ENCODE measurements at regions not wholly inside any gene's neighbourhood (a gene's known extent, or its start where the extent isn't known, plus 50 kb on each side); places are given as distances from the start of the nearest gene placed in this dataset.

DNA sequence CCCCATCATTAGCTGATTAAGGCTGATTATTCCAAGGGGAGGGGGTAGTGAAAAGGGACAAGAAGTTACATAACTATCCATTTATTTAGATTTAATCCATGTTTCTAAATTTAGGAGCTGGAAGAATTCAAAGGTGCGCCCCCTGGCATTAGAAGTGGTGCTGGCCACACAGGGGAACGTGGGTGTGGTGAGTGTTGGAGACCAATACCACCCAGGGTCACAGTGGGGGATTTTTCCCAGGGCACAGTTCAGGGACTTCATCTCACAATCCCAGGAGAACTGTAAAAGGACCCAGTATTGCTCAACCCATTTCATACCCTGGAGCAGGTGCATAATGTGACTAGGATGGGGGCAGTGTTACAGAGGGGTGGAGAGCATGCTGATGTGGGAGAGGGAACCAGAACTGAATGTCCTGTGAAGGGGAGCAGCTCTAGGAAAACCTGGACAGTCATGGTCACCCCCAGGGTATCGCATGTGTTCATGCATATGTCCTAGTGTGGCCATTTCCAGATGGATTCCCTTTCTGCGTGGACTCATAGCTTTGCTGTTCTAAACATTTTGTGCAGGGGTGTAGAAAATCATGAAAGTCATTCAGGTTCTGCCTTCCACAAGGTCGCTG, 110.3 kb downstream of the LSM3 start:
- no peak for DNase-seq

DNA sequence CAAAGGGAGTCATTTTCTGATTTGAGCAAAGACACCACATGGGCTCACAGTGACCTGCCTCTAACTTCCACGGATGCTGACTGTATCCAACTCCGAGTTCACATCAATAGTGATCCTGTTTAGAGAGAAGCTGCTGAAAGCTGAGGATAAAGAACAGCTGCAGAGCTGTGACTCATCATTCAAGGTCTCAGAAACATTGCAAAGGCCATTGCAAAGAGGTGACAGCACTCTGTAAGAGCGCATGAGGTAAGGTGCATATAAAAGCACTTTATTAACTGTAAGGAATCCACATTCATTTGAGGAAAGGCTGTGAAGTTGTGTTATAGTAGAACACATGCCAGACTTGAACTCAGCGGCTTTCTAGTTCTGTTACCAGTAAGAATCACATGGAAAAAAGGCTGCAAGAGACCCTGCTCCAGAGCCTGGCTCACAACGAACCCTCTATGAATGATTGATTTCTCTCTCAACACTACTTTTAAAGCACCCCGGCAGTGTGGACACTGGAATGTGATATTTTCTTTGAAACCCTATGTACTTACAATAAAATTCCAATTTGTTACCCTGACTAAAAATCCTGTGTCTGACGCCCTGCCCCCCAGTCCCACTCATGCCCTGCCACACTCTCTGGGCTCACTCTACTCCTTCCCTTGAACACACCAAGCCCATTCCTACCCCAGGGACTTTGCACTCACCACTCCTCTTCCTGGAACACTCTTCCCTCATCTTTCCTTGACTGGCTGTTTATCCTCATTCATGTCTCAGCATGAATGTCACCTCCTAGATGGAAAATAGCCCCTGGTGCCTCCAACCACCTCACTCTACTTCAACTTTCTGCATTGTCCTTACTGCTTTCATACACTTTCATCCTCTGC, 111.2 kb downstream of the LSM3 start:
- DNase-seq: peak in 1 of 2 experiments; percentile 68

DNA sequence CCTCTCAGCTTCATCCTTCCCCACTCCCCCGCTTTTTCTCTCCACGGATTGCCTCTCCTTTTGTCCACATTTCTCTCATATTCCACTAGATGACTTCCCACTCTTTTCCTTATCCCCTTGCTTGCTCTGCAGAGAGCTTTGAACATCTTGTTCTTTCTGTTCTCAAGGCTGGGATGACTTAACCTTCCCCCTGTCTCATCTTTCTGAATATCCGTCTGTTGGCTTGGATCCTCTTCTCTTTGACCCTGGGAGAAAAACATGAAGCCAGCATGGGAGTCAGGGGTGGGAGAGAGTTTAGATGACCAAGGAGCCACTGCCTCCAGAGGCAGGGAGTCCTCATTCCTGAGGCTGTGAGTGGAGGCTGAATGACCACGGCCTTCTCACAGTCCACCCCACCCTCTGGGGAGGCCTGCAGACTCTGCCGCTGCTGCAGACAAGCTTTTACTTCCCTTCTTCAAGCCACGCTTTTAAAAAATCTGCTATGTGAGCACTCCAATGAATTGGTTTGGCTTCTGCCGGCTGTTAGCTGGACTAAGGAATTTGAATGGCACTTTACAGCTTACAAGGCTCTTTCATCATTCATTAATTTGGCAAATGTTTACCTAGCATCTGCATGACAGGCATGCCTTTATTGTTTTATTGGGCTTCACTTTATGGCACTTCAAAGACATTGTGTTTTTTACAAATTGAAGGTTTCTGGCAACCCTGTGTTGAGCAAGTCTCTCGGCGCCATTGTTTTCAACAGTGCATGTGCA, 111.6 kb upstream of the SLC6A6 start:
- no peak for DNase-seq

DNA sequence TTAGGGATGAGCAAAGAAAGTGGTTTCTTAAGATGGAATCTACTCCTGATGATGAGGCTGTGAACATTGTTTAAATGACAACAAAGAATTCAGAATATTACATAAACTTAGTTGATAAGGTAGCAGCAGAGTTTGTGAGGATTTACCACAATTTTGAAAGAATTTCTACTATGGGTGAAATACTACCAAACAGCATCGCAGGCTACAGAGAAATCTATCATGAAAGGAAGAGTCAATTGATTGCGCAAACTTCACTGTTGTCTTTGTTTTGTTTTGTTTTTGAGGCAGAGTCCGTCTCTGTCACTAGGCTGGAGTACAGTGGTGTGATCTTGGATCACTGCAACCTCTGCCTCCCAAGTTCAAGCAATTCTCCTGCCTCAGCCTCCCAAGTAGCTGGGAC, 107.4 kb upstream of the SLC6A6 start:
- no peak for DNase-seq

DNA sequence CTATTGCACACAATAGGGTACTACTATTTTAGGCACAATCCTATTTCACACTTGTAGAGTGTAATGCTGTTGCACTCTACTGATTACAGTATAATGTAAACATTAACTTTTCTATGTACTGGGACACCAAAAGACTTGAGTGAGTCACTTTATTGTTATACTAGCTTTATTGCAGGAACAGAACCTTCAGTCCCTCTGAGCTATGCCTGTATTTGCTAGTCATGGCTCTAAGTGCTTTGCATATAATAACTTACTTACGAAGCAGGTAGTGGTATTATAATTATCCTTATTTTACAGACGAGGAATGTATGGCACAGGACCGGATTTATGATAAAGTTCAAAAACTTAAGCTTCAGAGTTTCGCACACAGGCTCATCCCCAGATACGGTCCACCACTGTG, 106.6 kb upstream of the SLC6A6 start:
- DNase-seq: no peak

DNA sequence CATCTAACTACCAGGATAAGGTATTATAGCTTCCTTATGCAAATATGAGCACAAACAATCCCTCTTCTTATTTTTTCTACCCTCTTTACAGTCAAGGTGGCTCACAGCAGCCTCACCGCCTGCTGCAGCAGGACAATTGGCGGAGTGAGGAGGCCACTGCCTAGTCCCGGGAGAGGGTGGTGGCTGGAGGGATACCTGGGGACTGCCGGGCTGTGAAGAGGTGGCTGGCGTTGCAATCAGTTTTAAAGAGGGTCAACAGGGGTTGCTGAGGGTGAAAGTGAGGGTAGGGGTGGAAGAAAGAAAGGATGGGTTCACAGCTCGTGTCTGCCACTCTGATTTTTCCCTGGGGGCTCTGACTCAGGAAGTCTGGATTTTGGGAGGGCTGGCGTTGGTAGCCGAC, 105.1 kb upstream of the SLC6A6 start:
- no peak for DNase-seq

DNA sequence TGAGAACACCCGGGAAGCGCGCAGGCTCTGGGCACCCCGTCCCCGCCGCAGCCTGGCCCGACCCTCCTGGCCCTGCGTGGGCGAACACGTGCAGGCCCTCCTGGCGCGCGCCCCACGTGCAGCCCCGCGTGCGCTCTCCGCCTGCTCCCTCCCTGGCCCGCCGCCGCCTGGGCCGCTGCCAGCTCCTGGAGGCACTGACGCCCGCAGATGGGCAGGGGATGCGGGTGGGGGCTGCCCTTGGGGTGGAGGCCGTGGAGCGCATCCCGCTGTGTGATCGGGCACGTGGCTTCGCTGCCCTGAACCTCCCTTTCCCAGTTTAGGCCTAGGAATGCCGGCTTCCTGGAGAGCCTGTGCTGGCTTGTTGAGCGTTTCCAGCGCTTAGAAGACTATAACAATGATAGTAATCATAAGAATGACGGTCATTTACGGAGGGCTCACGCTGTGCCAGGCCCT, 104.6 kb upstream of the SLC6A6 start:
- DNase-seq: no peak

DNA sequence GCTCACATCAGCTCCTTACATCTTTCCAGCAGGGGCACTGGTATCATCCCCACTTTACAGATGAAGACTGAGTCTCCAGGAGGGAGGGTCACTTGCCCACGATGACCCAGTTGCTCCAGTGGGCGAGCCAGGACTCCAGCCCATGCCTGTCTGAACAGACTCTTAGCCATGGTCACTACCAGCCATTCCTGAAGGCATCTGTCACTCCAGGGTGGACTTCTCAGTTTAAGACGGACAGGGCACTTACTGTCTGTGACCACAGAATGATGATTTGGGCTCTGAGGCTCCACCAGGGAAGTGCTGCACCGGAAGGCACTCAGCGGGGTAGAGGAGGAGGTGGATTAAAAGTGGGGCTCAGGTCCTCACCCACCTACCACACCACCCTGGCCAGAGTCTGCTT, 104.0 kb upstream of the SLC6A6 start:
- DNase-seq: no peak

DNA sequence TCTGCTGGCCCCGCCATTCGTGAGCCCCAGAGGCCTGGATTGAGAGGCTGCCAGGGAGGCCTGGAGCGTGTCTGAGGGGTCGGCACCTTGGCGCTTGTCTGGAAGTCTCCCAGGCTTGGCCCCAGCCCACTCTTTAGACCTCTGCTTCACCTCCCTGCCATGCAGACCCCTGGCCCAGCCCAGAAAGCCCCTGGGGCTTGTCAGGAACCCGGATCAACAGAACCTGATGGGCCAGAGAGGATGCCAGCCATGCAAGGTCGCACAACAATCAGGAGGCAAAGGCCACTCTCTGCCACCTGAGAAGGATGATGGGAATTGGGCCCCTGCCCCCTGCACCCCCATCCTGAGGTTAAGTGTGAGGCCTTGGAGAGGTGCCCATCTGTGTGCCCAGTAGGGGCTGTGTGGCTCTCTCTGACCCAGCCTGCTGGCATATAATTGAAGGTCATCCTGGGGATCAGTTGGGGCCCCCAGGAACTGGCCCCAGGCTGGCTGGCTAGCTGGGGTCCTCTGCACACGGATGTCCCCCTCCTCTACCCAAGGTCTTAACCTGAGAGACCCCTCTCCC, 103.3 kb upstream of the SLC6A6 start:
- no peak for DNase-seq

DNA sequence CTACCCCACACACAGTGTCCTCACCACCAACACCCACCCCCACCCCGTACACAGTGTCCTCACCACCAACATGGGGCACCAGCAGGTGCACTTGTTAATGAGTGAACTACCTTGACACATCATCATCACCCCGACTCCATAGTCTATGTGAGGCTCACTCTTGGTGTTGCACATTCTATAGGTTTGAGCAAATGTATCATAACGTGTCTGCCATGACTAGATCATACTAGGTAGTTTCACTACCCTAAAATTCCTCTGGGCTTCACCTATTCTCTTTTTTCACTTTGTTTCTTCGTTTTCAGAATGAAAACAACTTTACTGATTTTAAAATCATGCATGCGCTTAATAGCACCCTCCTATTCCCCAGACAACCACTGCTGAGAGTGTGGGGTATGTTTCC, 102.6 kb upstream of the SLC6A6 start:
- no peak for DNase-seq

DNA sequence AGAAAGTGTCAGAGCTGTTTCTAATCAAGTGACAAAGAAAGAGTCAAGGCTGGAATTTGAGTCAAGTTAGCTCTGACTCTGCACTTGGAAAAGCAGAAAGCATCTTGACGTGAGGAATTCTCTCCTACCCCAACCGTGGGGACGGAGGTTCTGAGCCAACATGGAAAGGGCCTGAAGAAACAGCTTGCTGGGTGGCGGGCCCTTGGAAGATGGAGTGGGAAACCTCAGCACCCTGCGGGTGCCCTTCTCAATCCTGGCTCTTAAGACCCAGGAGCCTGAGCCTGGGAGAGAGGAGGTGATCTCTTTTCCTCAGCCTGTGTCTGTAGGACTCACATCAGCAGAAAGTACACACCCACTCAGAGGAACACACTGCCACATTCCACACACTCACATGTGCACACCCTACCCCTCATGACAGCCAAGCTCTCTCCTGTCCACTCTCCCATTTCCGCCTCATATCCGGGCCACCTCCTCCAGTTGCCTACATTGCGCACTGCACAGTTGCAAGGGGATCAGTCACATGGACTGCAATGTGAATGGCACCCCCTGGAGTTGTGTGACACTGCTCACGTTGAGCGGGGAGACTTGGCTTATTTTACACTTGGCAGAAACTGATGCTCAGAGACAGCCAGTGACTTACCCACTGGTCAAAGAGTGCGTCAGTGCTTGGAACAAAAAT, 101.5 kb upstream of the SLC6A6 start:
- DNase-seq: no peak

DNA sequence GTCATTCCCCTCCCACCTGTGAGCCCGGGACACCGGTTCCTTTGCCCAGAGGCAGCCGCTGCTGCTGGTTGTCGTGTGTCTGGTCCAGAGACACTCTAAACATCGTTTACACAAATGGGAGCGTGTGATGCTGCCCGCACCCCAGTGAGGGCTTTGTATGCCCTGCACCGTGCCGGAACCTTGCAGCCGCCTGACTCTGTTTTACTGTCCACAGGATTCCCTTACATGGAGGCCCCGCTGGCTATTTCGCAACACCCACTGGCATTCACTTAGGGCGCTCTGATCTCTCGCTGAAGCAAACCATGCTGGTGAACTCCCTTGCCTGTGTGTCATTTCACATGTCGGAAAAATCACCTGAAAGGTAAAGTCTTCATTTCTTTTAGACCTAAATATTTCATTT, 100.8 kb upstream of the SLC6A6 start:
- no peak for DNase-seq

DNA sequence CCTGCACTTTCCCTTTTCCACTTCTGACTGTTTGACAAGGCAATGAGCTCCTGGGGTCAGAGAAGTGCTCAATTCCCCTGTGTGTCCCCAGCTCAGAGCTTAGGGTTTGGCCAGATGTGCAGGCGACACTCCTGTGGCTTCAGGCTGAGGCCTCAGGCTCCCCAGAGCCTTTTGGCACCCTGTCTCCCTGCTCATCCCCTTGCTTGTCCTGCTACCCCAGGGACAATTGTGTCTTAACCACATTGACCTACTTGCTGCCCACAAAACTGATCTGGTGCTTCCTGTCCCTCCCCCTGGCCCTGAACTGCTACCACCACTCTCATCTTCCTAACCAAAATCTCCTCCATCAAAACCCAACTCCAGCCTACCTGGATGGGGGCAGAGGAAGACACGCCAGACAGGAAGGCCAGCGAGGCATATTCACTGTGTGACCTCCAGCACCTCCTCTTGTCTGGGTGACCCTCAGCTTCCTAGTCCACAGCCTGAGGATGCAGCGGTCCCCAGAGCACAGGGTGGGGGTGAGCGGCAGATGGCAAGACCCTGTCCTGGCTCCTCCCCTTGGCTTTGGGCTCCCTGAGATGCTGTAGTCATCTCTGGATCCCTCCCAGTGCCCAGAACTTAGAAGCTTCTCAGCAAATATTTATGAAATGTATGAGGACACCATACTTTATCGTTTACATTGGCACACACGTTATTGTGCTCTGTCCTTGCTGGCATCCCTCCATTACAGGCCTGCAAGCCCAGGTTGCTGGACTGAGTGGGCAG, 98.9 kb upstream of the SLC6A6 start:
- peak in 1 of 2 experiments; percentile 30 for DNase-seq

DNA sequence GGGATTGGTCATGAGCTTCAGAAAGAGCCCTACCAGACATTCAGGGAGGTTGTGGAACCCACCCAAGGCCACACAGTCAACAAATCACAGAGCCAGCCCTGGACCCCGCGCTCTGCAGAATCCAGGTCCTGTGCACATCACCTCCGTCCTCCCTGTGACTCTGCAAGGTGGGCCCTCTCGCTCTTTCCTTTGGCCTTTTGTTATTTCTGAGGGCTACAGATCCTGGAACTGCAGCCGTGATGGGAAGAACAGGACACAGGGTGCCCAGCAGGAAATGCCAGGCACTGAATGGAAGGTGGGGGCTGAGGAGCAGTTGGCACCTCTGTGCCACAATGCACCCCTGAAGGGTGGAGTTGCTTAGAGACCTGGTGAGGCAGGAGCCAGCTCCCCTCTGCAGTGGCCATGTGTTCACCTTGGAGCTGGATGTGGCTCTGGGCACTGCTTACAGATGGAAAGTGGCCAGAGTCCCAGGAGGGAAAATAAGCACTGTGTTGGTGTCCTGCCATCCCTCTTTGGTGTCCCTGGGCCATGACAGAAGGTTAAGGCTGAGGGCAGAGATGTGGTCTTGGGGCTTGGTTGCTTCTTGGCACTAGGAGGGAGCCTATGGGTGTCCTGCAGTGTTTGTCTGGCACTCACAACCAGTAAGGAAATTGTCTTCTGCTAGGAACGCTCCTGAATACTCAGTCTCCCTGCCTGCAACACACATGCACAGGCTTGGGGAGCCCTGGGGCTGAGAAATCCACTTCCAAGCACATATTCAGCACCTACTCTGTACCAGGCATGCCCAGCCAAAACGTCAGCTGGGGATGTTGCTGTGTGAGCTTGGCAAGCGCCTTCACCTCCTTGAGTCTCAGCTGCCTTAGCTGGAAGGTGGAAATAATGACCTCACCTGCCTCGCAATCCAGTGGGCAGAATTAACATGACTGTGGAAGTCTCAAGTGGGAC, 98.0 kb upstream of the SLC6A6 start:
- no peak for DNase-seq

DNA sequence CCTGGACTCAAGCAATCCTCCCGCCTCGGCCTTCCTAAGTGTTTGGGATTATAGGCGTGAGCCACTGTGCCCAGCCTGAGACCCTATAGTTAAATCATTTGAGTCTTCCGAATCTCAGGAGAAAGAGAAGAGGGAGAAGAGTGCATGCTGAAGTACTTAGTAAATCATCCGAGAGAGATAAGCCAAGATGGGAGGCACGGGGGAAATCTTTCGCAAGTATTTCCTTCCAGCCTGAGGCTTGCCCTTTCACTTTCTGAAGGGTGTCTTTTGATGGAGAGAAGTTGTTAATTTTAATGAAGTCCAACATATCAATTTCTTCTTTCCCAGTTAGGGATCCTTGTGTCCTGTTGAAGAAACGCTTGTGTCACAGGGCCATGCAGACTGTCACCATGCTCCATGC, 97.1 kb upstream of the SLC6A6 start:
- DNase-seq: no peak

DNA sequence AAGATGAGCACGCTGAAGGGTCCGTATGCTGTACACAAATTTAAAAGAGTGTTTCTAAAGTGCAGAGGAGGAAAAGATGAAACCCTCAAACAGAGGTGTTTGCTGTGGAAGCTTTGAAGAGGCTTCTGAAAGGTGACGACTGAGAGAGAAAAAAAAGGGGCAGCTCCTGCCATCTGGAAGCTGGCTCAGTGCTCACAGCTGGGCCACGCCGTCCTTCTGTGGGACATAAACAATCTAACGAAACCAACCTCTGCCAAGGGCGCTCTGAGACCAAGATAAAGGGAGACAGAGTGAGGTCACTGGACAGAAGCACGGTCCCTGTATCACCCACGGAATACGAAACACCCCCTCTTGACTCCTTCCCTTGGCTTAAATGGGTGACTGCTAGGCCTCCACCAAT, 96.3 kb upstream of the SLC6A6 start:
- DNase-seq: peak; percentile 22 to 54

DNA sequence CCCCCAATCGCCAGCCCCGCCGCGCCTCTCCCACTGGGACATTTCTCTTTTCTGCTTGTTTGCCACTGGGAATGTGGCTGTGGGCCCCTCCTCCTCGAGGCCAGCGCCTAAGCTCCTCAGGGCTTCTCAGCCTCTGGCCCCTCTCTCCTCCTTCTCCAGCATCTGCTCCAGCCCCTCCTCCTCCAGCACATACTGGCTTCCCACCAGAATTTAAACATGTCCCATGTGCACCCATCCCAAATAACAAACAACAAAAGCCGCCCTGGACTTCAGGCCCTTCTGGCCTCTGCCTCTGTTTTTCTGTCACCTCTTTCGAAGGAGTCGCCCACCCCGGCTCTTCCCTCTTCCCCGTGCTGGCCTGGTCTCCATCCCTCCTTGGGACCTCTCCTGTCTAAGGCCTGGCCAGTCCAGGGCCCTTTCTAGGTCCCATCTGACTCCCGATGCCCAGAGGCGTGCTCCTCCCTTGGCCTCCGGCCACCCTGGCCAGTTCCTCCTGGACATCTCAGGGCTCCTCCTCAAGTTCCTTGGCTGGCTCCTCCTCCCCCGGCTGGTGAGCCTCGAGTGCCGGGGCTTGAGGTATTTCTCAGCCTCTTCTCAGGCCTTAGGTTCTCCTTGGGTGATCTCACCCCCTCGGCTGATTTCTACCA, 94.6 kb upstream of the SLC6A6 start:
- DNase-seq: no peak

DNA sequence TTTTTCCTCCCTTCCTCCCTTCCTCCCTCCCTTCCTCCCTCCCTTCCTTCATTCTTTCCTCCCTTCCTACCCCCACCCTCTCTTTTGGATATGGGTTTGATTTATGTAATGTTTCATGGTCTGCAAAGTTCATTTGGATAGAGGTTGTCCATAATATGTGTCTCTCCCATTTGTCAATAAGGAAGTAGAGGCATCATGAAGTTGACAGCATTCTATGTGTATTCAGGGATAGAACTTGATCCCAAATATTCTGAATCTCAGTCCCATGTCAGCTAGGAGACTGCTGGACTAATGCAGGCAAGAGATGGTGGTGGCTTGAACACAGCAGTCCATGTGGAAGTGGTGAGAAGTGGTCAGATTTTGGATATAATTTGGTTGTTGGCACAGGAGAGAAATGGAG, 90.7 kb upstream of the SLC6A6 start:
- DNase-seq: no peak

DNA sequence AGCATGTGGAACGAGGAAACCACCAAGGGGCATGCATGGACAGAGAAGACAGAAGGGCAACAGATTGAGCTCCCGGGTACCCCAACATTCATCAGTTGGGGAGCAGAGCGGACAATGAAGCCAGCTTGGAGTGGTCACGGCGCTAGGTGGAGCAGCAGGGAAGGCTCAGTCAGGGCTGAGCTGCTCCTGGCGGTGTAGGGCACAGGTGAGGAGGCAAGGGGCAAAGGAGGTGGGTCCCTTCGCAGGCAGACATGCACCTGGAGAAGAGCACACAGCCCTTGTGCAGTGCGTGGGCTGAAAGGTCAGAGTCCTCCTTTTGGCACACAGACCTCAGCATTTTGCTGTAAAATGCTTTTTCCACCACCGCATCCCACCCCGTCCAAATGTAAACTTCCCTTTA, 90.0 kb upstream of the SLC6A6 start:
- no peak for DNase-seq

DNA sequence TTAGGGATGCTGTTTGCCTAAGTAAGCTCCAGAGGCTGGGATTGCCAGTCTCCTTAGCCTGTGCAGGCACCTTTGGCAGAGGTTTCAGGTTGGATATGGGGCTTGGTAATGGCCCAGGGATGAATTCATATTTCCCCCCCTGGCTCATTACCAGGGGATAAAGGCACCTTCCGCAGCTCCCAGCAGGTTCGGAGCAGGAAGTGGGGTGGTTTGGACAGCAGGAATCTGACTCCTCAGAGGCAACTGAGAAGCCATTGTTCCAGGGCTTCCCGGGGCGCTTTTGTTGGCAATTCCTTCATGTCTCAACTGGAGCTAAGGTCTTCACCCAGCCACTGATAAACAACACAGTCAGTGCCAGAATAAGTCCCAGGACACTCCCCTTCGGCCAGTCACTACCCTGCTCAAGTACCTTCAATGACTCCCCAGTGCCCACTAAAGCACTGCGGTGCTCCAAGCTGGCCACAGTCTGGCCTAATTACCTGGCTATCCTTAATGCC, 85.3 kb upstream of the SLC6A6 start:
- no peak for DNase-seq

All from NCI-H524 (cell line).